GM12865 (cell line): ENCODE measurements at regions not wholly inside any gene's neighbourhood (a gene's known extent, or its start where the extent isn't known, plus 50 kb on each side); places are given as distances from the start of the nearest gene placed in this dataset.
A peak's percentile ranks its signal among the peaks of the same experiment; 100 is the strongest.

Experiments used
- DNase-seq: peaks from one replicate; pipeline ENCODE4 v3.0.0; 2010; ENCODE audit warnings: low read depth
- H3K4me3 ChIP-seq: 2 replicates; pipeline ENCODE4 v1.5.1; 2011; ENCODE audit warnings: mild to moderate bottlenecking, low read depth, low read length, control low read depth
- TF ChIP-seq, protein P1 (sequence below): IDR thresholded peaks from 2 replicates; pipeline ENCODE4 v1.5.1; 2011; ENCODE audit warnings: low read length, control low read depth, low read depth, inconsistent platforms; ENCODE audit not compliant: insufficient read depth; ENCODE audit errors: missing control alignments

DNA sequence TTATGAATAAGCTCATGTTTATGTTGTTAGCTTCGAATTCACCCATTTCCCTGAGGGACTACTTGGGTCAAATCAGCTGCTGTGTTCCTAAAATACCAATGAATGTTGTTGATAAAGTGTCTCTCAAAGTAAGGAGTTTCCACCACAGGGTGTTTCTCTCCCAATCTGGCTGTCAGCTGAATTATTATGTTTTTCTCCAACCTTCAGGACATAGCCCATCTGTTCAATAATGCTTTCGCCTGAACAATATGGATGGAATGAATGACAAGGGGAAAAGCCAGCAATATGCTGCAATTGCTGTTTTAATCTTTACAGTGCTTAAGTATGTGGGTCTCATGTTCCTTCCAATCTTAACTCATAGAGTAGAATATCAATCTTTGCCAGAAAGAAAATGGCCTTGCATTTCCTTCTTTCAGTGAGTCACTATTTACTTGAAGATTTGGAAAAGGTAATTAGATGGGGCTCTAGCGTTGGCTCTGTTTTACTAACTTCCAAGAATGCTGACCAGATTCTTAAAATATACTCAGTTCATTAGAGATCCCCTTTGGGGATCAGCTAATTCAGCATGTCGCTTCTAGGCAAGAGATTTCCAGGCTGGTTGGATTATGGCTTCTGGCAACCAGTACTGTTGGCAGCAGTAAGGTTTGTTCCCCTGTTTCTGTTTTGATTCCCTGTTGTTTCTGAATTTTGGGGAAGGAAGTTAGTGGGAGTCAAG, 410.5 kb downstream of the PPP3CA start:
- H3K4me3 ChIP-seq: no peak overlapping the region
- DNase-seq: no peak
- TF ChIP-seq, protein P1, sequence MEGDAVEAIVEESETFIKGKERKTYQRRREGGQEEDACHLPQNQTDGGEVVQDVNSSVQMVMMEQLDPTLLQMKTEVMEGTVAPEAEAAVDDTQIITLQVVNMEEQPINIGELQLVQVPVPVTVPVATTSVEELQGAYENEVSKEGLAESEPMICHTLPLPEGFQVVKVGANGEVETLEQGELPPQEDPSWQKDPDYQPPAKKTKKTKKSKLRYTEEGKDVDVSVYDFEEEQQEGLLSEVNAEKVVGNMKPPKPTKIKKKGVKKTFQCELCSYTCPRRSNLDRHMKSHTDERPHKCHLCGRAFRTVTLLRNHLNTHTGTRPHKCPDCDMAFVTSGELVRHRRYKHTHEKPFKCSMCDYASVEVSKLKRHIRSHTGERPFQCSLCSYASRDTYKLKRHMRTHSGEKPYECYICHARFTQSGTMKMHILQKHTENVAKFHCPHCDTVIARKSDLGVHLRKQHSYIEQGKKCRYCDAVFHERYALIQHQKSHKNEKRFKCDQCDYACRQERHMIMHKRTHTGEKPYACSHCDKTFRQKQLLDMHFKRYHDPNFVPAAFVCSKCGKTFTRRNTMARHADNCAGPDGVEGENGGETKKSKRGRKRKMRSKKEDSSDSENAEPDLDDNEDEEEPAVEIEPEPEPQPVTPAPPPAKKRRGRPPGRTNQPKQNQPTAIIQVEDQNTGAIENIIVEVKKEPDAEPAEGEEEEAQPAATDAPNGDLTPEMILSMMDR: no peak

DNA sequence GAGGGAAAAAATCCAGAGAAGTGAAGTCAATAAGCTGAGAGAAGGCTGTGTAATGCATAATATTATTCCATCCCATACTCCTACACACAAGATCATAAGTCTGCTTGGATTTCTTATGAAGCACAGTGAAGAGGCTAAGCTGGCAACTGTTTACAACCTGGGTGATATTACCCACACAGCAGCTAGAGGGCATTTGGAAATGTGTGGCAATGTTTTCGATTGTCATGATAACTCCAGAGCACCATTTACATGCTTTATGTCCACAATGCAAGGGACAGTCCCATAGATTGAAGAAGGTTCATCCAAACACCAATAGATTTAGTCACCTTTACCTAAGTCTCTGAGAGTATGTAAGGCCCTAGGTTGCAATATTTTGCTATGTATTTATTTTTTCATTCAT, 412.2 kb downstream of the PPP3CA start:
- H3K4me3 ChIP-seq: no peak overlapping the region
- TF ChIP-seq, protein P1: peak; percentile 34
- DNase-seq: peak; percentile 33

DNA sequence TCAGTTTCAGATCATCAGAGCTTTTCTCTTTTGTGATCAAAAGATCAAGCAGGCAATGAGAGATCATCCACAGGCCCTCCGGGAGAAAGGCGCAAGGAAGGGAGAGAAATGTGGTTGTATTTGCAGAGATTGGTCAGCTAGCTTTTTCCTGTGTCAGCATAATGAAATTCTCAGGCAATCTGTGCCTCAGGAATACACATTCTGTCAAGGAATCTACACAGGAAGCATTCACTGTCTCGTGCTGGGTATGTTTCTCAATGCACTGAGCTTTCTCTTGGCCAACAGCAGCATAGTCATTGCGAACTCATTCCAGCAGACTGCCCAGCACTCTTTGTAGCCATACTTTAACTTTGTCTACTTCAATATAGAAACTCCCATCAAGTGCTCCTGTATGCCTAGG, 413.7 kb downstream of the PPP3CA start:
- DNase-seq: no peak
- no peak overlapping the region for H3K4me3 ChIP-seq
- TF ChIP-seq, protein P1: no peak

DNA sequence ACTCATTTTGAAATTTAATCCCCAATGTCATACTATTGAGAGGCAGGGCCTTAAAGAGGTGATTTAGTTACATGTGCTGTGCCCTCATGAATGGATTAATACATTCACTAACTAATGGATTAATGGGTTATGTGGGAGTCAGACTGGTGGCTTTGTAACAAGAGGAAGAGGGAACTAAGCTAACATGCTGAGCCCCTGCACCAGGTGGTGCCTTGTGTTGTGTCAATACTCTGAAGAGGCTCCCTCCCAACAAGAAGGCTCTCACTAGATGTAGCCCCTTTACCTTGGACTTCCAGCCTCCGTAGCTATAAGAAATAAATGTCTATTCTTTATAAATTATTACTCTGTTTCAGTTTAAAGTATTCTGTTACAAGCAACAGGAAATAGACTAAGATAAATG, 411.9 kb upstream of the EMCN start:
- DNase-seq: no peak
- TF ChIP-seq, protein P1: no peak
- no peak overlapping the region for H3K4me3 ChIP-seq

DNA sequence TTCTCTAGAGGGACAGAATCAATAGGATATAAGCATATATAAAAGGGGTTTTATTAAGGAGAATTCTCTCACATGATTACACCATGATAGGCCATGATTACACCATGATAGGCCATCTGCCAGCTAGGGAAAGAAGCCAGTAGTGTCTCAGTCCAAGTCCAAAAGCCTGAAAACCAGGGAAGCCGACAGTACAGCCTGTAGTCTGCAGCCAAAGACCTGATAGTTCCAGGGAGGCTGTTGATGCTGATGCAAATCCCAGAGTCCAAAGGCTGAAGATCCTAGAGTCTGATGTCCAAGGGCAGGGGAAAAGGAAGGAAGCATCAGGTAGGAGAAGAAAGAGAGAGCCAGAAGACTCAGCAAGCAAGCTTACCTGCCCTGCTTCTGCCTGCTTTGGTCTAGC, 411.3 kb upstream of the EMCN start:
- TF ChIP-seq, protein P1: no peak
- no peak overlapping the region for H3K4me3 ChIP-seq
- no peak for DNase-seq

DNA sequence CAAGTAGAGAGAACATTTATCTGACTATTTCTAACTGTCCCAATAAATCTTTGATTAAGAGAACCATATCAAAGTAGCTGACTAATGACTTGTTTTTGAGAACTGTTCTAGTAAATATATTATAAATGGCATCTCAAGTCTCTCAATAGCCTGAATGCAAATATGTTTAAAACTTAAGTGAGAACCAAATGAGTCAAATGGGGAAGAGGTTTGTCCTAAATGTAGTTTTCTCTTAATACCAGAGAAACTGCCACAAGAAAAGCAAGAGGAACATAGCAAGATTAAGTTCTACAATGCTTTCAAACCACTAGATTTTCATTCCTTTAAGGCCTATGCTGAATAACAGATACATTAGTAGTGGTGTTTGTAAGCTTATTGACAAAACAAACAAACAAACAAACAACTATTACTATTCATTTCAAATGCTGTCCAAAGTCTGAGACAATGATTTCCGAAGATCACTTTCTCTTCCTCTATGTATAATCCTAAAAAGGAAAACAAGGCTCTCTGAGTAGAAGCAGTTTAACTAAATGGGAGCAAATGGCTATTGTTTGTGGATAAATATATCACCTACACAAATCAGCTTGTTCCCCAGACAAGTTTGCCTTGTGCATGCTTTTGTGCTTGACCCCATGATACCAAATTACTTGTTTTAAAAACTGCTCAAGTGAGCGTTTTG, 408.4 kb upstream of the EMCN start:
- DNase-seq: peak; percentile 29
- TF ChIP-seq, protein P1: no peak
- no peak overlapping the region for H3K4me3 ChIP-seq
